GM19023 (cell line): ENCODE measurements at regions not wholly inside any gene's neighbourhood (a gene's known extent, or its start where the extent isn't known, plus 50 kb on each side); places are given as distances from the start of the nearest gene placed in this dataset.

Experiments
- ATAC-seq: cut with Tn5 transposase; IDR thresholded peaks from one replicate; pipeline ENCODE4 v1.9.1; 2021; ENCODE audit warnings: mild to moderate bottlenecking, moderate library complexity; ENCODE audit not compliant: unreplicated experiment

DNA sequence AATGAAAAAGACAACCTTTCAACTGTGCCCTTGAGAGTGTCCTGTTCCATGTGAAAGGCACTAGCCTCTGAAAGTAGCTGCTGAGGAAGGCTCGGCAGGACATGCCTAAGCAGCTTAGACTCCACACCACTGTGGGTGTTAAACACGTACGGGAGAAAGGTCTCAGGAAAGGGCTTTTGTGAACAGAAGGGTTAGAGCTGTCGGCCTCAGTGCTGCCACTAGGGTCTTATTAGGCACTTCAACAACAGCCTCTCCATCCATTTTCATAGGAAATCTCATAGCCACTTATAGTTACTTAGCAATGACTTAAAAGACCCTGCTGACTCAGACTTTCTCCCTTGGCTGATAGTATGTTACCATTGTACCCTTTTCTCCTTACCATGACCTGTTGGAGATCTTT, 662.8 kb downstream of the TBC1D32 start:
- no peak for ATAC-seq

DNA sequence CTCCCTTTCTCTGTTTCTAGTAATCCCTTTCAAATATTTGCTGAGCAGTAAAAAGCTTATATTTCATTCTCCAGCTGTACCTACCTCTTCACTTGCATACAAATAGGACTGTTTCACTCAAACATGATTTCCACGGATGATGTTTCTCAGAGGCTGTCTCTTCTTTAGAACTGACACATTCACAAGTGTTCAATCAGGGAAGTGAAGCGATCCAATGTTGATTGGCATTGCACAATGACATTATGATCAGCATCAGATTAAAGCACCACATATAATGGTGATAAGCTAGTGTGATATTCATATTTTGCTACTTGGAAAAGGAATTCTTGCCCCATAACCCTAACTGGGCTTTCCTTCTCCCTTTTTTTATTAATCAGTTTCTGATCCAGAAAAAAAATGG, 681.8 kb downstream of the TBC1D32 start:
- no peak for ATAC-seq

DNA sequence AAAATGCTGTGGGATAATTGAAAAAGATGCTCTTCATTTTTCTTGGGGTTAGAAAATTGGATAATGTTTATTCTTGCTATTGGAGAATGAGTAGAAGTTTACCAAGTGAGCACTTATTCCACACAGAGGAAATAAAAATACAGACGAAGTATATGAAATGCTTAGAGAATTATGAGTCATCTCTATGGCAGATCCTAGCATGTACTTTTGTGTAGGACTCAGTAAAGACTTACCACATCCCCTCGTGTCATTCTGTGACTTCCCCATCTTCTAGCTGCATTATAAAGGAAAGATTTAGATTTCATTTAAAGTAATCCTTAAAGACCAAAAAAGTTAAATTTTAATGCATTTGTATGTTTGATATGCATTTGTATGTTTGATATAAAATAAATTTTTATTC, 685.6 kb downstream of the TBC1D32 start:
- no peak for ATAC-seq

DNA sequence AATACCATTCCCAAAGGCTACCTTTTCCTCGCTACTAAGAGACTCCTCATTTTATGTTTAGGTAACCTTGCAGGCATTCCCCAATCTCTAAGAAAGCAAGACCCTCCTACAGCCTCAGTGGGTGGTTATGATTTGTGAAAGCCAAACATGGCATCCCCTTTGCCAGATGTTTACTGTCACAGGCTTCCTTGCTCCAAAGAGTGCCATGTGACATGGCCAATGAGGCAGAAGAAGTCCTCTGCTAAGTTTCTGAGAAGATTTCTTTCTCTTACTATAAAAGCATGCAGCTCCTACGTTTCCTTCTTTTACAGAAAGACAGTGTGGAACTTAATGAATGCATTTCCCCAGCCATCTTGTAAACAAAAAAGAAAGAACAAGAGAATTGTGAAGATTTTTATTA, 688.2 kb downstream of the TBC1D32 start:
- ATAC-seq, result no peak

DNA sequence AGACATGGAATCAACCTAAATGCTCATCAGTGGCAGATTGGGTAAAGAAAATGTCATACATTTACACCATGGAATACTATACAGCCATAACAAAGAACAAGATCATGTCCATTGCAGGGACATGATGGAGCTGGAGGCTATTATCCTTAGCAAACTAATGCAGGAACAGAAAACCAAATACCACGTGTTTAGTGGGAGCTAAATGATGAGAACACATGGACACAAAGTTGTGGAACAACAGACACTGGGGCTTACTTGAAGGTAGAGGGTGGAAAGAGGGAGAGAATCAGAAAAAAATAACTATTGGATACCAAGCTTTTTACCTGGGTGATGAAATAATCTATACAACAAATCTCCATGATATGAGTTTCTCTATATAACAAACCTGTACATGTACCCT, 701.3 kb downstream of the TBC1D32 start:
- no peak for ATAC-seq

DNA sequence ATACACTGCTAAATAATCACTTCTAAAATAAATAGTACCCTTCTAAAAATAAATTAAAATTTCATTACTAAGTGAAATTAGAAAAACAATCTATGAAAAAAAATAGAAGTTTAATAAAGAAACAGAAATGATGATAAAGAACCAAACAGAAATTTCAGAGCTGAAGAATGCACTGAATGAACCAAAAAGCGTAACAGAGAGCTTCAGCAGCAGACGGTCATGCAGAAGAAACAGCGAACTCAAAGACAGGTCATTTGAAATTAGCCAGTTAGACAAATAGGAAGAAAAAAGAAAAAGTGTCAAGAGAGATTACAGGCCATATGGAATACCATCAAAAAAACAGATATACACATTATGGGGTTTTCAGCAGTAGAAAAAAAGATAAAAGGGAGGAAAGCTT, 706.7 kb downstream of the TBC1D32 start:
- no peak for ATAC-seq

DNA sequence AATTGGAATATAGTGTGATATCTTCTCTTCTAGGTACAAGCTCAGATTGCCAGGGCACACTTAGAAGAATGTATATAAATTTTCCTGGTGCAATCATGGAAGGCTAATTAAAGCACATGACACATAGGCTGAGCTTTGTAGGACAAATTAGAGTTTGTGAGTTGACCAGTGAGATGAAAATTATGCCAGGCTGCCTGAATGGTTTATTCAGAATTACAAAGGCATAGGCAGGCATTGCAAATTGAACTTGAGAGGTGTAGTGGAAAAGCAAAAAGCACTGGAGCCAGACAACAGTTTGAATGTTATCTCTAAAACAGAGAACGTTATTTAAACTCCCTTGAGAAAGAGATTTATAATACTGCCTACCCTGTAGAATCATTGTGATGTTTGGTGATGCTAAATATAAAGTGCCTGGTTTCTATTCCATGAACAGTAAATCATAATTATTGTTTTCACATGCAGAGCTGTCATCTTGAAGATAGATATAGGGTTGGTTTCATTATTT, 712.1 kb downstream of the TBC1D32 start:
- ATAC-seq, result no peak

DNA sequence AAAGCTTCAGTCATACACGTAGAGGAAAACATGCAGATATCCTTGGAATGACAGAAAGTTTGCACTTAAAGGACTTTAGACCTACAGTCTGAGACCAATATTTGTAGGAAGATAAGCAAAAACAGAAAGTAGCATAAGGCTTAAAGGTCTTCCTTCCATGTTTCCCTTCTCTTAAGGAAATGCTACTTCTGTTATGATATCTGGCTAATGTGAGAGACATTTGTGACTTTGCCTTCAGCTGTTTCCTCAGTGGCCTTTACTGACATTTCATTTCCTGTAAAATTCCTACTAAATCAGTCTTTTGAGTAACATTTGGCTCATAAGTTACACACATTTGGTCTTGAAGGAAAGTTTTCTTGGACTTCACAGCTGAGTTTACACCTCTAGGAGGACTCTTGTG, 713.4 kb downstream of the TBC1D32 start:
- ATAC-seq, result no peak

DNA sequence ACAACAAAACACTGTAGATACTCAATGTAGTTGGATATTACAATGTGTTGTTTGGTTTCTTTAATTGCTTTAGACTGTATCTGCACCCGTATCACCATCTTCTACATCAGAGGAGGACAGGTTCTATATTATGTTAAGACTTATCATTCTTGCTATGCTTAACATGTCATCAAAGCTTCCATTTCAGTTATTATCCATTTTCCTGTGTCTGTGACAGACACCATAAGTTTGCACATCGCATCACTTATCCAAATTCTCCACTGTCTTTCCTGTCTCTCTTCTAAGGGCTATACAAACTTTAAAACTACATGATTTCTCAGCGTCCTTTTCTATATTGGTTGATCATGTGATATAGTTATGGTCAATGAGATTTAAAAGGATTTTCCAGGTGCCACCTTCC, 719.0 kb downstream of the TBC1D32 start:
- ATAC-seq, result no peak

DNA sequence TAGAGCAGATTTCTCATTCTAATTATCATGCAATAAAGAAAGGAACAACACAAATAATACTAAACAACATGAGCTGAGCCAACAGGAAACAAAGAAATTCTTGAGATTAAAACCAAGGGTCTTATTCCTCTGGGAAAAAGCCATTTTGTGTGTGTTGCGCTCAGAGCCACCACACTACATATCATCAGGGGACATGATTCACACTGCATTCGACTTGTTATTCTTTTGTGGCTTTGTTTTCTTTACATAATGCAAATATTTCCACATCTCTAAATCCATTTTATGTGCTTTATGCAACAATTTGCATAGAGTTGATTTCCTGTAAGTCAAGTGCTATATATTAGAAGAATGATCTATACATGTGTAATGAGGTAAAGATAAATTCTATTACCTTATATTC, 719.6 kb downstream of the TBC1D32 start:
- no peak for ATAC-seq

DNA sequence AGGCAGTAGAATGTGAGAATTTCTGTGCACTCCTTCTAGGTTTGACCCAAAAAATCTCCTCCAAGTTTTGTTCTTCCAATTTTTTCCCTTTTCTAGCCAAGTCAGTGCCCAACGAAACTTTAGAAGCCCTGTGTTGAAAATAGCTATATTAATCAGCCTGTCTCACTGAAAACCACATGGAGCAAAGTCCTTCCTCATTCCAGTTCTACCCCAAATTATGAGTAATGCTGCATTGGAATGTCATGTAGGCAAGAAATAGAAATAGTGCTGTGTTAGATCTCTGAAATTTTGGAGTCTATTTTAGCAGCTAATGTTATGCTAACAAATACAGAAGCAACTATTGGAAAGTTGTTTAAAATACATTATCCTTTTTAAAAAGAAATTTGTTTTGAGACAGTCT, 725.5 kb downstream of the TBC1D32 start:
- ATAC-seq, result no peak

DNA sequence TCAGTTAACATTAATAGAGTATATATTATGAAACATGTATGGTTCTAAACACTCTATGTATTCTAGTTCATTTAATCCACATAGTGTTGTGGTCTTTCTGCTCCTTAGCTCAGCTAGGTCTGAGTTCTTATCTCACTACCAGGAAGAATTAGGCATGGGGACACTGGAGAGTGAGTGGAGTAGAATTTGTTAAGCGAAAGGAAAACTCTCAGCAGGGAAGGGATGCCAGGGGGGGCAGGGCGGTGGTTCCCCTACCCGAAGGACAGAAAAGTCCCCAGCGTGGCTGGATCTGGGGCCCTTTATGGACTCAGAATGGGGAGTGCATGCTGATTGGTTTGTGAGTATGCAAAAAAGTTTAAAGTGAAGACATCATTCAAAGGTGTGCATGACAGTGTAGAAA, 727.5 kb downstream of the TBC1D32 start:
- ATAC-seq, result no peak

DNA sequence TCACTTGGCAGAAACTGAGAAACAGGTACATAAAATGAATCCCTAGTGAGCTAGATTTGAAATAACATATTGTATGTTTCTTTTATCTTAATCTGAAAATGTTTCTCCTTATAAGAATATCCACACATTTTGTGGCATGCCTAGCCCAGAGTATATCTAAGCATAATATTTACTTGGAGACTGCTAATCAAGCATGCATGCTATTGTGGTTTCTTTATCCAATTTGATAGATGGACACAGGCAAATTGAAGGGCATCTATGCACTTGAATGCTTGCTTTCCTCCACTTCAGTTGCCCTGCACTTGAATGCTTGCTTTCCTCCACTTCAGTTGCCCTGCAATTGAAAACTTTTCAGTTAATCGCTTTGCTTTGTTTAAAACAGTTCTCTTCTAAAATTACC, 729.8 kb downstream of the TBC1D32 start:
- ATAC-seq, result no peak

DNA sequence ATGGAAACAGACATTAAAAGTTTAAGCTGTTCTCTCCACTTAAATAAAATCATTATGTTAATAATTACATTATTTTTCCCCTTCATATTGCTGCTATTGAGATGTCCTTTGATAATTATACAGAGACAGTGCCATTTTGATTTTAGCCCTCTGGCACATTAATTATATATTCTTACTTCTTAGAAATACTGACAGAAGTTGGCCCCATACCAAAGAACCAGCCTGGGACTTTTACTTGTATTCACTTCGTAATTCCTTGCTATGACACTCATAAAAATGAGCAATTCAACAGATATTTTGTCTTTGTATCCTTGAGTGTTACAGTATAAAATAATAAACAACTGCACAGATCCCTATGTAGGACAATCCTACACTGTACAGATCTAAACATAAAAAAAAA, 743.7 kb downstream of the TBC1D32 start:
- no peak for ATAC-seq

DNA sequence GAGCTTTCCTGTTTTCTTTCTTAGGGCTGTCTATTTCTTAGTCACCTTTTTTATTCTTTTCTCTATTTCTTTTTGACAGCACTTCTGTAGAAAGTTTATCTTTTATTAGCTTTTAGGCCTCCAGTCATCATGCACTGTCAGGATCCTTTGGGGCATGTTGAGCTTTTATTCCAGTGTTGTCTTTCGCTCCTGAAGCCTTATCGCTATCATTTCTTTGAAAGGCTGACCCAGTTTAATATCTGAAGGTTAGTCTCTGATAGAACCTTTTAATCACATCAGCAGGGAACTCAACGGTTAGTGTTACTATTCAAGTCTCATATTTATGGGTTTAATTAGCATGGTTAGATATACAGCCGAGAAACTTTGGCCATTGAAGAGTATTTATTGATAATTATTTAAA, 745.9 kb downstream of the TBC1D32 start:
- no peak for ATAC-seq

DNA sequence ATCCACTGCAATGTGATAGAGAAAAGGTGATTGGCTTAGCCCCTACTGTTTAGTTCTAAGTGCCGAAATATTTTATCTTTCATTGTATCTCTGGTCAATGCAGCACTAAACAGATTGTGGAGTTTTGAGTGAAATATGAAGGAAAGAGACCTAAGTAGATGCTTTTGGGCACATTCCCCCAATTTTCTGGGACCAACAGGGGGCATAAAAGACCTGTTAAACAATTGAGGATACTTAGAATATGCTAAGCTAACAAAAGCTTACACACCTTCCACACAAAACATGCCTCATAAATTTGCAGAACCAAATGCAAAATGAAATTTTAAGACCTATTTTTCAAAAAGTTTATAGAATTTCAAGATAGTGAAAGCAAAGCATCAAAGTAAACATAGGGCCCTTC, 746.9 kb downstream of the TBC1D32 start:
- no peak for ATAC-seq

DNA sequence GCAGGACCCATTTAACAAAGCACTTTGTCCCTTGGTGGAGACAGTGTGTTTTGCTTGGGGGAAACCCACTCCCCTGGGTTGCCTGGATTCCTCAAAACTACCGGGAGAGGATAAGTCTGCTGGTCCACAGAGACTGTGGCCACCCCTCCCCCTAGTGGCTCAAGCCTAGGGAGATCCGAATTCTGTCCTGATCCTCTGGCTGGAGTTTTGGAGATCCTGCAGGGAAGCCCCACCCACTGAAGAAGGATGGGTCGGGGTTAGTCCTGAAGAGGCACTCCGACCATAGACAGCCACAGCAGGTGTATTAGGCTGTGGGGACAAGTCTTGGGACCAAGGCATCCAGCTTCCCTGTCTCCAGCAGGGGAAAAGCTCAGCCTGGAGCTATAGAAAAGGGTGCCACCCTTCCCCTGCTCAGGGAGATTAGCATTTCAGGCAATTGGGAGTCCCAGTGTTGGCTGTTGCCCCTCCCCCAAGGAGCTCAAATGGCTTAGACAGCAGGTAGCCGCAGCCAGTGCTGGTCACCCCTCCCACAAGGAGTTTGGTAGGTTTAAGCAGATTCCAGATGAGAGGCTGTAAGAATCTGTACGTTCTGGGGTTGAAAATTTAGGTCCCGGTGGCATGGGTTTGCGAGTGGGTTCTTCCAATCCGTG, 750.0 kb downstream of the TBC1D32 start:
- ATAC-seq, result no peak

DNA sequence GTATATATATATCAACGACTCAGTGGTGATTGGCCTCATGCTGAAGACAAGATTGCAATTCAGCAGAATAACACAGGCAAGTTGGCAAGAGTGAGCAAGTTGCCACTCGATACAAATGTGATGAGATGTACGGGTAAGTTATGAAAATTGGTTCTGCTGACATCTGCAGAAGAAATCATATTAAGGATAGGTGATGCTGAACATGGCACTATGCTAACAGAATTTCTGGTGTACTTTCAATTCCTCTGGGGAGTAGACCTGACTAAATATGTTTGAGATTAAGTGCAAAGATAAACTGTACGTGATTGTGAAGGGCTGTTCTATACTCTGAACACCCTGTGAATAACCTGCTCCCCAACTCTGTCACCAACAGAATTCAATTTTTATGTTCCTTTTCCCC, 758.2 kb downstream of the TBC1D32 start:
- no peak for ATAC-seq

DNA sequence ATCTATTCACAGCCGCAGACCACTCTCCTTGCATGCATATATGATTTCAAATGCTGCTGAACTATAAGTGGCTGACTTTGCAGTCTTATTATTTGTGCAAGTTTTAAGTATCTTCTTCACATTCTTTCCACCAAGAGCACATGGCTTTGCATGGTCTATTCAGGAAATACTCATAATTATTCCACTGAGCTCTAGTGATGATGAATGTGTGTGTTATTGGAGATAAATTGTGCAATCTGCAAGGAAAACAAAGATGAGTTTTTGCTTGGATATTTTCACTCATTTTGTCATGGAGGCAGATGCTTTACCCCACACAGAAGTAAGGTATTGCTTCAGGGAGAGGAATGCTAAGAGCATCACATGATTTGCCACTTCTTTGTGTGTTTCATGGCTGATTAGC, 764.6 kb downstream of the TBC1D32 start:
- no peak for ATAC-seq

DNA sequence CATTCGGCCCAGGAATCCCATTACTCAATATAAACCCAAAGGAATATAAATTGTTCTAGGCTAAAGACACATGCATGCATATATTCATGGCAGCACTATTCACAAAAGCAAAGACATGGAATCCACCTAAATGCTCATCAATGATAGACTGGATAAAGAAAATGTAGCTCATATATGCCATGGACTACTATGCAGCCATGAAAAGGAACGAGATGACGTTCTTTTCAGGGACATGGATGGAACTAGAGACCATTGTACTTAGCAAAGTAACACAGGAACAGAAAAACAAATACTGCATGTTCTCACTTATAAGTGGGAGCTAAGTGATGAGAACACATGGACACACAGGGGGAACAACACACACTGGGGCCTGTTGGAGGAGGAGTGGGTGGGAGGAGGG, 769.5 kb downstream of the TBC1D32 start:
- no peak for ATAC-seq

DNA sequence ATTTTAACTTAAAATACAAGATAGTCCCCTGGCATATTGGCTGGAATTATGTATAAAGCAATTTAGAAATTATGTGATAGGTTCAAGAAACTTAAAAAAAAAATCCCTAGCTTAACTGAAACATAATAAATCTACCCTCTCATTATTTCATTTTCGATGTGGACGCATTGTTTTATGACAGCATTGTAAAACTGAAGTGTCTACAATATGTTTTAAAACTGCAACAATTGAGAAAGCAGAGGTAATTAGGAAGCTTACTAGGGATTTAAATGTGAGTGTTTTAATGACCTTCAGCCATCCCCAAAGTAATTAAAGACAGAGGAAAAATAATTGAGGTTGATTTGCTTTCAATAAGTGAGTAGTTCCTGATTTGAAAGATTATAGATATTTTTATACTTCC, 776.0 kb downstream of the TBC1D32 start:
- ATAC-seq, result no peak

DNA sequence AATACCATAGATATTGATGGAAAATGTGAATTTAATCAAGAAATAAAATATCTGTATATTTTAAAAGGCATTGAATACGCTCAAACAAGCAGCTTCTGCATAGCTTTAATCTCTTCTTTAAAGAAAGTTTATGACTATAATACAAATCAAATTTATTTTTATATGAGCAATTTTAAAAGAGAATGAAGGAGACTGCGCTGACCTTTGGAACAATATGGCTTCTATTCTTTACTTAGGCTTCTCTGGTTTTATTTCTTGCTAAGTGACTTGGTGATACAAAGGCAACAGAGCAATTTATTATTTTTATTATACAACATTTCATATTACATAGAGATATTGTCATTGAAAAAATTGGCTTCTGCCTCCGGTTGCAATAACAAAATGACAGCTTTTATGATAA, 776.7 kb downstream of the TBC1D32 start:
- no peak for ATAC-seq

DNA sequence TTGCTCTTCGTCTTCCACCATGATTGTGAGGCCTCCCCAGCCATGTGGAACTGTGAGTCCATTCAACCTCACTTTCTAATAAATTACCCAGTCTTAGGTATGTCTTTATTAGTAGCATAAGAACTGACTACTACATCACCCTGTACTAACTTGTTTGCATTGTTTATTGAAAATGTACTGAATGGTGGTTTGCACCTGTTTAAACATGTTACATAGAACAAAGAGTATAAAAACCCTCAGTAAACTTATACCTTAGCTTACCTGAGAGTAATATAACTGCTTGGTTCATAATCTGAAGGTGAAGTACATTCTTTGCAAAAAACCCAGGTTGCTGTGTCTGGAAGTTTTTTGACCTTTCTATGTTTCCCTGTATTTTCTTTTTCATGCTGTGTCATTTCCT, 777.8 kb downstream of the TBC1D32 start:
- no peak for ATAC-seq
